GM19468 (cell line): ENCODE measurements at regions not wholly inside any gene's neighbourhood (a gene's known extent, or its start where the extent isn't known, plus 50 kb on each side); places are given as distances from the start of the nearest gene placed in this dataset.
"Not testable (repeated sequence)": the region's sequence is repeated elsewhere in the genome, so short reads cannot be mapped to it uniquely, and the experiment has no call there.

Experiments used
- ATAC-seq: cut with Tn5 transposase; IDR thresholded peaks from one replicate; pipeline ENCODE4 v1.9.1; 2021; ENCODE audit warnings: mild to moderate bottlenecking, moderate library complexity, moderate number of reproducible peaks; ENCODE audit not compliant: unreplicated experiment; ENCODE audit errors: extremely low read depth

DNA sequence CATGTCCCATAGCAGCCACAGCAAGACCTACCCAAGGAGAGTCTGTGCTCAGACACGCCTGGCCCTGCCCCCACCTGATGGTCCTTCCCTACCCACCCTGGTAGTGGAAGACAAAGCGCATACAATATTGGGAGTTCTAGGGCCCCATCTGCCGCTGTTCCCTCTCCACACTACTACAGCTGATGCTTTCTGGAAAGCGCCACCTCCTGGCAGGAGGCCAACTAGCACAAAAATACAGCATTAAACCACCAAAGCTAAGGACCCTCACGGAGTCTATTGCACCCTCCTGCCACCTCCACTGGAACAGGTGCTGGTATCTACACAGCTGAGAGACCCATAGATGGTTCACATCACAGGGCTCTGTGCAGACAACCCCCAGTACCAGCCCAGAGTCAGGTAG, 50.9 kb upstream of the IGFBP5 start:
- not testable (repeated sequence) for ATAC-seq

DNA sequence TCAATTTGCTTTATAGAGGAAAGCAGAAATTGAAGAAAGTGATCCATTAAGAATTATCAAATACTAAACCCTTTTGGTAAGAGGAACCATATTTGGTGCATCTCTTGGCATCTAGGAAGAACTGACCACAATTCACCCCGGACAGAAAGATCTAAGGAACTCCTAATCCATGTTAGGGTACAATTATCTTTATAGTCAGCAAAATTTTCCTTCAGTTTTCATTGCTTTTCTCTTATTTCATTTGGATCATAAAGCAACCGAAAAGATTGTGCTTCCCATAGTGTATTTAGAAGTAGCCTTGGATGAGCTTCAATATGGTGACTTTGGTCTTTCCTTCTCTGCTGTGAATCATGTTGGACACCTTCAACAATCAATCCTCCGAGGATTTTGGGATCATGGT, 50.1 kb upstream of the IGFBP5 start:
- no peak for ATAC-seq
